C1 segment of cervical spinal cord (tissue), 14 donors: ENCODE measurements at regions not wholly inside any gene's neighbourhood (a gene's known extent, or its start where the extent isn't known, plus 50 kb on each side); places are given as distances from the start of the nearest gene placed in this dataset.
A peak's percentile ranks its signal among the peaks of the same experiment; 100 is the strongest.

Source experiments
- DNase-seq, 14 donors: peaks; one replicate each; lab custom pipeline; 2025; lab: John Stamatoyannopoulos, UW

- no peak for DNase-seq
Measured at GRCh38 chr13:108156749-108157148, 58.6 kb downstream of the LIG4 start.

- peak in 4 of 14 donors; percentile 3 to 10 (median 5) for DNase-seq
Measured at GRCh38 chr13:108155185-108156106, 59.9 kb downstream of the LIG4 start.

GRCh38 chr13:108154421-108154858, 60.9 kb downstream of the LIG4 start:
- no peak for DNase-seq

DNA sequence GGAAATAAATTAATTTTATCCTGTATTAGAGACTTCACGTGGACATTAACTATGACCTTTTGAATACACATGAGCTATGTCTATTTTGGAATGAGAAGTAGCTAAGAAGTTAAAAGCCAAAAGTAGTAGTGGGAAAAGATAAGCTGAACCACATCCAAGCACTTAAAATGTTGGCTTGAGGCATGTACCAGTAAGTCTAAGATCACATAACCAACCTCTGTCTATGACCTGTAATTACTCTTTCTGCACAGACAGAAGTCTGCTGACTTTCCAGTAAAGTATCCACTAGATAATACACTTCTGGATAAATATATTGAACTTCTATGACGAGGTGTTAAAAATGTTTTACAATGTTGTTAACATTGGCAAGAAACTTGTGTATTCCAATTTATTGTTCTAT, 68.7 kb downstream of the LIG4 start:
- no peak for DNase-seq

DNA sequence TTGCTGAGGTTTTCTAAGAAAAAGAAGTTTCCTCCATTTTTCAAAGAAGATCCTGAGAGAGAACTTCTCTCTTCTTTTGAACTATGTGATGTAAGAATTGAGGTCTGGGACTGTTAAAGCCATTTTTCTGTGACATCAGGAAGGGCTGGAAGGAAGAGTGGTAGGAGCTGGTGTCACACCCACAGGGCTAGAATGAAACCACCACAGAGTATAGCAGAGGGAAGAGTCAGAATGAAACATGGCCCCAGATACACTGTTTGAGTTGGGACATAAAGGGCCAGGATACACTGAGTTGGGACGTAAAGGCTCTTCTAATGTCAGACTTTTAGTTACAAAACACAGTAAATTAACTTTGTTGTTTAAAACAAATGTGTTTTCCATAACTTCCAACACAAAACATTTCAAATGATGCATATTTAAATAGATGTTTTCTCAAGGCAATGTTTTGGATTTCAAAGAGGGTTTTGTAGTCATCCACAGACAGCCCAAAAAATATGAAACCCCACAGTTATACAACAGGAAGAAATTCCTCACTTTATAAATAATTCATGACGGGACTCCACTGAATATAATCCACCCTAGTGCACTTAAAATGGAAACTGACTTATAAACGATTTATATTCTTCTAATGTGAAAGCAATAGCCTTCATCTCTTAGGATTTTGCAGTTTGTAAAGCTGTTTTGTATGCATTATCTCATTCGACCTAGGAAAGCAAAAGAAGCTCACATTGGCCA, 72.5 kb downstream of the LIG4 start:
- no peak for DNase-seq

DNA sequence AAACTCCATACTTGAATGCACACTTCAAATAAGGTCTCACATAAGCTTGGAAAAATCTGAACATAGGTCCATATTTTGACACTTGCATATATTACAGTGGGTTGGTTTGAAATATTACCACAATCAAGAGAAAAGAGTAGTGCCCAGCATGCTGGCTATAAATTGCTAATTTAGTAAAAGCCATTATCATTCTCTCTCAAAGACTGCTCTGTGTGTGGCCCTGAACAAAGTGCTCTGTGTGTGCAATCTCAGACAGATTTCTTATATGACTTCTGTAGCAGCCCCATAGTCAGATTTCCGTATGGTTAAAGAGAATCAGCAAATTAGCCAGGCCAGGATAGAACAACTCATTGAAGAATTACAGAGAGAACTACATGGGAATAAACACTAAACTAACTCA, 78.2 kb downstream of the LIG4 start:
- no peak for DNase-seq

GRCh38 chr13:108127406-108127805, 87.9 kb downstream of the LIG4 start:
- no peak for DNase-seq

GRCh38 chr13:108126056-108126455, 89.3 kb downstream of the LIG4 start:
- no peak for DNase-seq

- DNase-seq = no peak
Measured at GRCh38 chr13:108121406-108121805, 93.9 kb downstream of the LIG4 start.

GRCh38 chr13:108120856-108121255, 94.5 kb downstream of the LIG4 start:
- DNase-seq = no peak

GRCh38 chr13:108120302-108120701, 95.0 kb downstream of the LIG4 start:
- peak in 2 of 14 donors; percentile 2 to 11 for DNase-seq

DNA sequence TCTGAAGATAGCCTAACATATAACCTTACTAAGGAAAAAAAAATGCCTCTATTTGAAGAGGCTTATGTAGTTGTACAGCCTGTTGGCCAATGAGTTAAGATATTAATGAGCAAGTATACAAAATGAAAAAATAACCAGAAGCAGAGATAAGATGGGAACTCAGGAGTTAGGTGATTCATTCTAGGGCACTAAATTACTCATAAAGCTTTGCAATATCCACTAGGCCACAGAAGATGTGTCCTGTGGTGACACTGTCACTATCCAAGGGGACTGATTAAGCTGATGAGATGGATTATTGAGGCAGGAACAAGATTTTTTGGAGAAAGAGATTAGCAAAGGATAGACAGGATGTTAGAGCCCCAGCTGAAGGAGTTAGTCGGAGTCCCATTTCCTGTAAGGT, 99.6 kb downstream of the LIG4 start:
- no peak for DNase-seq

GRCh38 chr13:108113407-108113806, 101.9 kb downstream of the LIG4 start:
- DNase-seq = no peak

DNA sequence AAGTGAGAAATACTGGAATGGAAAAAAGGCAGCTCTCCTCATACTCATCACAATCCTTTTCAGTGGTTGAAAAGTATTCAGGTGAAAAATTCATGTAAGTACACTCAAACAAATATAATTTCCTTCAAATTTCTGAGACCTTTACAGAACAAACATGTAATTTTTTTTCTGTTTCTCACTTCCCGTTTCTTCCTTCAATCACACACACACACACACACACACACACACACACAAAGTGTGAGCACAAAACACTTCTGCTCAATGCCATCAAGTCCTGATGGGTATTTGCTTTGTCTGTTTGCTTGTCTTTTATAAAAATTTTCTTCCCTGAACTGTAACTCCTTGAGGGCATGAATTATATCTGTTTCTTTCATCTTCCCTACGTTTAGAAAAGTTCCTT, 110.6 kb downstream of the LIG4 start:
- DNase-seq = no peak

DNA sequence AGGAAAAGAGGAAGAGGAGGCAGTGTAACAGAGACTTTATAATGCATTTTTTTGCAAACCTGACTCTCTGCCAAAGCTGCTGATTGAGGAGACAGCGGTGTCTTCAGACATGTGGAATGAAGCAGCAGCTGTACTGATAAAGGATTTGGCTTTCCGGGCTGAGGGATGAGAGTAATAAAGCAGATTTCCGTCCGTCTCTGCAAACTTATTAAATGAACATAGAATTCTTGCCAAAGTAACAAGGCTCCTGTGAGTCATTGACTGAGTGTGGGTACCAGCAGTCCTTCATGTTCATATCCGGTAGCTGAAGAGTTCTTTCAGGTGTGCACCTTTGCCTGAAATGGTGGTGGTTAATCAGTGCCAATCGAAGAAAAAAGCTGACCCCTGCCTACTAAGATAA, 112.6 kb downstream of the LIG4 start:
- no peak for DNase-seq

DNA sequence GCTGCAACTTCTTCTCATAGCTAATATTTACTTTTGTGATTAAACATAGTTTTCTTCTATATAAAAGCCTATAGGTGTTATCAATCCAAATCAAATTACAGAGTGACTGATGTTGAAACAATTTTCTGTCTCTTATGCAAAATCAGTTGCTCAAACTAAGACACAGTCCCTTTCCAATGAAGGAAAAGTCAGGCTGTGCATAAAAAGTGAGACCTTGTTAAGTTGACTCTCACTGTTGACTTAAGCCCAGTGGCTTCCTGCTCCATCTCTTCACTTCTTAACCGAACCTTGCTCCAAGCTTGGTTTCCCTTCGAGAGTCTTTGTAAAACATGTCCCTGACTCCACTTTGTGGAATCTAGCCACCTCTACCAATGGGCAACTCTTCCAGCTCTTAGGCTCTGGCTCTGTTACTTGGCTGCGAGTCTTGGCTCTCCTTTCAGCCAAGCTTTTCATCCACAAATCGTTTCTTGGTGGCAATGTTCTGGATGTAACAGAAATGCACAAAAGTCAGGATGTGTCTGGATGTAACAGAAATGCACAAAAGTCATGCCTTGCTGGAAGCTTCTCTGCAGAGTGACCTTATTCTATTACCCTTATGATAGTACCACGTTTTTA, 118.9 kb downstream of the LIG4 start:
- no peak for DNase-seq

DNA sequence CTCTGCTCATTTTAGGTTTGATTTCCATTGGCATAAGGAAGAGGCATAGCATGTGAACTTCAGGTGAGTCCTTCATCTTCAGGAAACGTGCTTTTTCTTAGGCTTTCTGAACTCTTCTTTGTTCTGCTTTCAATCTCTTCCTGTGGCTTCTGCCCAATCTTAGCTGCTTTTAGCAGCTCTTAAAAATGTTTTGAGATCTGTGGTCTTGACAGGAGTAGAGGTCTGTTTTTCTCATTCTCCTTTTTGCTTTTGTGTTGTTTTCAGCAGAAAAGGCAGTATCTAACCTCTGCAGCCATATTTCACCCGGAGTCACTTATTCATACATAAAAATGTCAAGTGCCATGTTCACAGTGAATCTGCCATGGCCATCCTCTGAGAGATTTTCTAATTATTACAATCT, 120.3 kb downstream of the LIG4 start:
- DNase-seq = no peak

DNA sequence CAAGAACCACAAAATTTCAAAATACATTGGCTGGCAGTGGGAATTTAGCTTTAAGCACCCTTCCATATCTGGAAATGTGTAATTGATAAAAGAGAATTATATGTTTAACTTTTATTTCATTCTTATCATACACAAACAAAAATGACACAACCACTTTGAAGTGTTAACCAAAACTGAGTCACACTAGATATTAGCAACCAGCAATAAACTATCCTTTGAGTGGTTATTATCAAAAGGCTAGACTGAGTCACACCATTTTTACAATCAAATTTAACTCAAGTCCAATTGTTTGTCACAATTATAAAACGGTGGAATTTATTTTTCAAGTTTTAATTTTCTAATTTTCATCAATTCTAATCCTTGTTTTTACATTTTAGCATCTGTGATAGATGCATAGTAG, 121.7 kb downstream of the LIG4 start:
- DNase-seq = no peak

GRCh38 chr13:108087810-108088209, 127.5 kb downstream of the LIG4 start:
- DNase-seq = no peak

DNA sequence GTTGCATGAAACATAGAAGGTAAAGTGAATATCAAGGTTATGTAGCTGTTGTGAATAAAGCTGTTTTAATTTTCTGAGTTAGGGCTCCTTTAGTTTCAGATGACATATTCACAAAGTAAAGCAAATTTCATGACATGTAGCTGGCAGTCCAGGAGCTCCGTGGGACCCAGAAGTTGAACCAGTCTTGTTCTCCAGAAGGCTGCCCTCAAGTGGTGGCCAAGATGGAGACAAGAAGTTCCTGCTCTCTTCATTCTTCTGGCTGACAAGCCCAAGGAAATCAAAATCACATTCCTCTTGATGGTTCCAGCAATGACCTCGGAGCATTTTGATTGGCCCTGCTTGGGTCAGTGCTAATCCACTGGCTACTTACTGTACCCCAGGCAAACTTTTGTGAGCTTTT, 128.7 kb downstream of the LIG4 start:
- no peak for DNase-seq

DNA sequence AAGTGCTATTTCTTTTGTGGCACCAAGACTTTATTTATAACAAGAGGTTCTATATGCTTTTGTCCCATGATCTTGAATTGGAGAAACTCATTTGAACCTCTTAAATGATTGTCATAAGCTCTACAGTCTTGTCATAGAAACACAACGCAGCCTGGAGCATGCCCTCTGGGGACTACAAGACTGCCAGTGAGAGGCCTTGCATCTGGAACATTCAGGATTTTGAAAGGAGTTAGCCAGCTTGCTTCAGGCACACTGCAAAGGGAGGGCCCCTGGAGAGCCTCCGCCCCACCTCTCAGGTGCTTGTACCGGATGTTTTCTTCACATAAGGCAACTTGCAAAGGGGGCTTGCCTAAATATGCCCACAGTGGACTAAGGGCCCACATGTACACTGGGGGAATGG, 130.5 kb downstream of the LIG4 start:
- DNase-seq = no peak

- no peak for DNase-seq
Measured at GRCh38 chr13:108083056-108083455, 132.3 kb downstream of the LIG4 start.
